DND-41 (cell line): ENCODE measurements at regions not wholly inside any gene's neighbourhood (a gene's known extent, or its start where the extent isn't known, plus 50 kb on each side); places are given as distances from the start of the nearest gene placed in this dataset.

ENCODE experiments used
- EZH2 ChIP-seq: IDR thresholded peaks from 3 replicates; pipeline ENCODE4 v1.6.1; 2012; ENCODE audit warnings: borderline replicate concordance, low read depth, mild to moderate bottlenecking, moderate library complexity, low read length, inconsistent platforms; ENCODE audit not compliant: severe bottlenecking
- TF ChIP-seq, protein P1 (sequence below): IDR thresholded peaks from 2 replicates; pipeline ENCODE4 v1.5.1; 2012; ENCODE audit warnings: borderline replicate concordance, low read length, moderate library complexity, mild to moderate bottlenecking; ENCODE audit not compliant: poor library complexity, severe bottlenecking; ENCODE audit errors: extremely low read depth

DNA sequence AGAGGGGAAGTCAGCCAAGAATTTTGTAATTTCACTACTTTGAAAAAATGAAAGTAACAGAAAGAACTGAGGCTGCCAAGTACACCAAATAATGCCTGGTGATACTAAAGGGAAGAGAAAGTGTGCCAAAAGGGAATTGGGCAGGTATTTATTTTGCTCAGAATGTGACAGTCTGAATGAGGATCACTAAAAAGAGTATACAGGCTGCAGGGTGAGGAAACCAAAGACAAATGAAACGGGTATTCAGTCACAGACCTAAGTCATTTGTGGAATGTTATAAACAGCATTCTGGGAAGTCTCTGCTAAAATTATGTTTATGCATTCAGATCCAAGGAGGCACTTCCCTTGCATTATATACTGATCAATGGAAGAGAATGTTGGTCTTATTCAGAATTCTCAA, 418.6 kb upstream of the SLC39A10 start:
- TF ChIP-seq, protein P1, sequence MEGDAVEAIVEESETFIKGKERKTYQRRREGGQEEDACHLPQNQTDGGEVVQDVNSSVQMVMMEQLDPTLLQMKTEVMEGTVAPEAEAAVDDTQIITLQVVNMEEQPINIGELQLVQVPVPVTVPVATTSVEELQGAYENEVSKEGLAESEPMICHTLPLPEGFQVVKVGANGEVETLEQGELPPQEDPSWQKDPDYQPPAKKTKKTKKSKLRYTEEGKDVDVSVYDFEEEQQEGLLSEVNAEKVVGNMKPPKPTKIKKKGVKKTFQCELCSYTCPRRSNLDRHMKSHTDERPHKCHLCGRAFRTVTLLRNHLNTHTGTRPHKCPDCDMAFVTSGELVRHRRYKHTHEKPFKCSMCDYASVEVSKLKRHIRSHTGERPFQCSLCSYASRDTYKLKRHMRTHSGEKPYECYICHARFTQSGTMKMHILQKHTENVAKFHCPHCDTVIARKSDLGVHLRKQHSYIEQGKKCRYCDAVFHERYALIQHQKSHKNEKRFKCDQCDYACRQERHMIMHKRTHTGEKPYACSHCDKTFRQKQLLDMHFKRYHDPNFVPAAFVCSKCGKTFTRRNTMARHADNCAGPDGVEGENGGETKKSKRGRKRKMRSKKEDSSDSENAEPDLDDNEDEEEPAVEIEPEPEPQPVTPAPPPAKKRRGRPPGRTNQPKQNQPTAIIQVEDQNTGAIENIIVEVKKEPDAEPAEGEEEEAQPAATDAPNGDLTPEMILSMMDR, result no peak
- TF ChIP-seq EZH2, result no peak
